GM23248 (cell line): ENCODE measurements at regions not wholly inside any gene's neighbourhood (a gene's known extent, or its start where the extent isn't known, plus 50 kb on each side); places are given as distances from the start of the nearest gene placed in this dataset.
"Not testable (repeated sequence)": the region's sequence is repeated elsewhere in the genome, so short reads cannot be mapped to it uniquely, and the experiment has no call there.

Experiments used
- DNase-seq: peaks from one replicate; pipeline ENCODE4 v3.0.0-alpha.2; 2015
- H2AFZ ChIP-seq: fragments of 200-600 bp; sonication (generic); 2 replicates; pipeline ENCODE4 v1.6.1; 2016; ENCODE audit warnings: antibody characterized with exemption
- H3F3A ChIP-seq: fragments of 200-600 bp; sonication (generic); 2 replicates; pipeline ENCODE4 v1.6.1; 2016; ENCODE audit warnings: mild to moderate bottlenecking, antibody characterized with exemption, mixed run types; ENCODE audit not compliant: insufficient read depth
- H3K27ac ChIP-seq: fragments of 200-600 bp; sonication (generic); 2 replicates; pipeline ENCODE4 v1.5.1; 2016; ENCODE audit warnings: mild to moderate bottlenecking
- H3K27me3 ChIP-seq: fragments of 200-600 bp; sonication (generic); replicated peaks from 2 replicates; pipeline ENCODE4 v1.6.1; 2016; ENCODE audit warnings: mild to moderate bottlenecking; ENCODE audit not compliant: insufficient read depth
- H3K36me3 ChIP-seq: fragments of 200-600 bp; sonication (generic); 2 replicates; pipeline ENCODE4 v1.6.1; 2016; ENCODE audit warnings: low read depth, mild to moderate bottlenecking
- H3K4me1 ChIP-seq: fragments of 200-600 bp; sonication (generic); 2 replicates; pipeline ENCODE4 v1.6.1; 2016; ENCODE audit warnings: mild to moderate bottlenecking; ENCODE audit not compliant: insufficient read depth
- H3K4me2 ChIP-seq: fragments of 200-600 bp; sonication (generic); one replicate; pipeline ENCODE4 v1.6.1; 2016; ENCODE audit warnings: mild to moderate bottlenecking; ENCODE audit not compliant: unreplicated experiment
- H3K4me3 ChIP-seq: fragments of 200-600 bp; sonication (generic); 2 replicates; pipeline ENCODE4 v1.5.1; 2016; ENCODE audit warnings: mild to moderate bottlenecking
- H3K79me2 ChIP-seq: fragments of 200-600 bp; sonication (generic); 2 replicates; pipeline ENCODE4 v1.6.1; 2016; ENCODE audit warnings: mild to moderate bottlenecking; ENCODE audit not compliant: insufficient read depth
- H3K9ac ChIP-seq: fragments of 200-600 bp; sonication (generic); 2 replicates; pipeline ENCODE4 v1.6.1; 2016; ENCODE audit warnings: mild to moderate bottlenecking
- H3K9me2 ChIP-seq: fragments of 200-600 bp; sonication (generic); 2 replicates; pipeline ENCODE4 v1.6.1; 2016; ENCODE audit warnings: mixed run types, mild to moderate bottlenecking, moderate library complexity; ENCODE audit not compliant: insufficient read depth
- H3K9me3 ChIP-seq: fragments of 200-600 bp; sonication (generic); one replicate; pipeline ENCODE4 v1.6.1; 2017; ENCODE audit warnings: low read depth
- H4K20me1 ChIP-seq: fragments of 200-600 bp; sonication (generic); 2 replicates; pipeline ENCODE4 v1.6.0; 2016; ENCODE audit not compliant: insufficient read depth
- EZH2 ChIP-seq: fragments of 200-600 bp; sonication (generic); IDR thresholded peaks from 2 replicates; pipeline ENCODE4 v1.6.1; 2018; ENCODE audit warnings: antibody characterized with exemption, mild to moderate bottlenecking; ENCODE audit not compliant: insufficient read depth, poor library complexity, severe bottlenecking
- EZH2phosphoT487 ChIP-seq: fragments of 200-600 bp; sonication (generic); IDR thresholded peaks from 2 replicates; pipeline ENCODE4 v1.6.1; 2018; ENCODE audit warnings: antibody characterized with exemption, moderate library complexity, mild to moderate bottlenecking, low read depth; ENCODE audit not compliant: insufficient read depth
- WGBS, 2 experiments: methylation state at CpG; one replicate each; pipeline ENCODE4 v1.1.6; 2015 to 2017; ENCODE audit warnings: low lambda C conversion rate in 2 of 2, low coverage in 1 of 2; ENCODE audit errors: missing lambda C conversion rate in 2 of 2; 5-methylcytosine and 5-hydroxymethylcytosine counted together
- in situ Hi-C: fragments of 300-500 bp; cut with MboI; formaldehyde crosslinking; loops from 2 replicates; pipeline ENCODE4 v1.15.0; 2020

- H3K9ac ChIP-seq = no peak overlapping the region
- H3K27ac ChIP-seq = no peak overlapping the region
- TF ChIP-seq EZH2 (no peak), EZH2phosphoT487 (no peak)
- no peak overlapping the region for H2AFZ ChIP-seq
- H3F3A ChIP-seq = no peaks in the 10 kb centered on the region
- H3K4me2 ChIP-seq = no peak overlapping the region
- WGBS, 2 experiments = 45 to 48% methylated on average over 4 of the region's 4 CpGs
- H3K4me1 ChIP-seq = no peaks in the 10 kb centered on the region
- H3K36me3 ChIP-seq = no peaks in the 10 kb centered on the region
- DNase-seq = no peak
- H3K9me2 ChIP-seq = no peaks in the 10 kb centered on the region
- no peak overlapping the region for H3K4me3 ChIP-seq
- H3K79me2 ChIP-seq = no peaks in the 10 kb centered on the region
- in situ Hi-C loops = no loop called here
- H3K27me3 ChIP-seq = 0 out of 2 replicates have a peak, but pooled peaks cover 5% of the 10 kb centered on the region
- H4K20me1 ChIP-seq = no peaks in the 10 kb centered on the region
- H3K9me3 ChIP-seq = no peaks in the 10 kb centered on the region
Measured at GRCh38 chr9:95691435-95691834, 174.7 kb upstream of the PTCH1 start.

GRCh38 chr9:95689669-95690068, 172.9 kb upstream of the PTCH1 start:
- Histone ChIP-seq H3K79me2 (no peaks in the 10 kb centered on the region), H3K4me1 (no peaks in the 10 kb centered on the region), H3F3A (no peaks in the 10 kb centered on the region), H3K4me3 (no peak overlapping the region), H3K36me3 (no peaks in the 10 kb centered on the region), H3K27me3 (0 out of 2 replicates have a peak, but pooled peaks cover 5% of the 10 kb centered on the region), H2AFZ (no peak overlapping the region), H3K4me2 (no peak overlapping the region), H3K9me3 (no peaks in the 10 kb centered on the region), H3K9ac (no peak overlapping the region), H3K9me2 (no peaks in the 10 kb centered on the region), H3K27ac (no peak overlapping the region), H4K20me1 (no peaks in the 10 kb centered on the region)
- TF ChIP-seq EZH2phosphoT487 = no peak
- no peak for TF ChIP-seq EZH2
- 43 to 45% methylated on average over 2 of the region's 2 CpGs for WGBS, 2 experiments
- DNase-seq = no peak
- in situ Hi-C loops = no loop called here

GRCh38 chr9:95684516-95684915, 167.7 kb upstream of the PTCH1 start:
- no peaks in the 10 kb centered on the region for H3K27me3 ChIP-seq
- H3K79me2 ChIP-seq = no peaks in the 10 kb centered on the region
- no peak overlapping the region for H3K4me3 ChIP-seq
- no peaks in the 10 kb centered on the region for H4K20me1 ChIP-seq
- DNase-seq = no peak
- H2AFZ ChIP-seq = no peak overlapping the region
- no peak for TF ChIP-seq EZH2
- TF ChIP-seq EZH2phosphoT487 = no peak
- H3F3A ChIP-seq = no peaks in the 10 kb centered on the region
- H3K4me1 ChIP-seq = no peaks in the 10 kb centered on the region
- H3K36me3 ChIP-seq = no peaks in the 10 kb centered on the region
- H3K9me3 ChIP-seq = no peaks in the 10 kb centered on the region
- H3K27ac ChIP-seq = no peak overlapping the region
- in situ Hi-C loops = no loop called here
- no peaks in the 10 kb centered on the region for H3K9me2 ChIP-seq
- no peak overlapping the region for H3K4me2 ChIP-seq
- H3K9ac ChIP-seq = no peak overlapping the region
- WGBS, 2 experiments = 0 to 8% methylated on average over 2 of the region's 2 CpGs

- 87 to 99% methylated on average over 9 to 25 of the region's 26 CpGs for WGBS, 2 experiments
- H3K27me3 ChIP-seq, H3K9ac ChIP-seq, H3K27ac ChIP-seq, H3K36me3 ChIP-seq, H4K20me1 ChIP-seq, H2AFZ ChIP-seq, H3K4me2 ChIP-seq, H3K9me2 ChIP-seq, in situ Hi-C loops, DNase-seq, H3K9me3 ChIP-seq, H3K4me3 ChIP-seq, H3K4me1 ChIP-seq, H3F3A ChIP-seq, H3K79me2 ChIP-seq: not testable (repeated sequence)
Measured at GRCh38 chr9:95680306-95680705, 163.5 kb upstream of the PTCH1 start.

GRCh38 chr9:95679874-95680273, 163.1 kb upstream of the PTCH1 start:
- Histone ChIP-seq H3K36me3 (no peaks in the 10 kb centered on the region), H2AFZ (no peak overlapping the region), H3K4me1 (no peaks in the 10 kb centered on the region), H3F3A (no peaks in the 10 kb centered on the region), H3K9me2 (no peaks in the 10 kb centered on the region), H3K9ac (no peak overlapping the region), H3K27me3 (no peaks in the 10 kb centered on the region), H4K20me1 (no peaks in the 10 kb centered on the region), H3K9me3 (no peaks in the 10 kb centered on the region), H3K4me3 (no peak overlapping the region), H3K4me2 (no peak overlapping the region), H3K79me2 (no peaks in the 10 kb centered on the region), H3K27ac (no peak overlapping the region)
- TF ChIP-seq EZH2 = no peak
- TF ChIP-seq EZH2phosphoT487 = no peak
- no peak for DNase-seq
- in situ Hi-C loops = no loop called here
- WGBS, 2 experiments = 64 to 71% methylated on average over 8 of the region's 8 CpGs
